Activated naive CD8-positive, alpha-beta T cell treated with anti-CD3 and anti-CD28 coated beads, Interleukin-2, amount 50 U/mL, for 24 hours (primary cell): ENCODE measurements at regions not wholly inside any gene's neighbourhood (a gene's known extent, or its start where the extent isn't known, plus 50 kb on each side); places are given as distances from the start of the nearest gene placed in this dataset.
"Not testable (repeated sequence)": the region's sequence is repeated elsewhere in the genome, so short reads cannot be mapped to it uniquely, and the experiment has no call there.

Experiments
- ATAC-seq: fragments of 150-1000 bp; cut with Tn5 transposase; one replicate; pipeline ENCODE4 v1.10.0; 2021
- DNase-seq: peaks from one replicate; pipeline ENCODE4 v3.0.0; 2021
- H3K27ac Mint-ChIP-seq: one replicate; pipeline ENCODE4 v1.8.0; 2021; ENCODE audit warnings: mild to moderate bottlenecking, mixed read lengths
- H3K27me3 Mint-ChIP-seq: one replicate; pipeline ENCODE4 v1.8.0; 2021; ENCODE audit warnings: mixed read lengths
- H3K36me3 Mint-ChIP-seq: one replicate; pipeline ENCODE4 v1.8.0; 2021; ENCODE audit warnings: low read depth, mixed read lengths
- H3K4me1 Mint-ChIP-seq: one replicate; pipeline ENCODE4 v1.8.0; 2021; ENCODE audit warnings: mixed read lengths
- H3K4me3 Mint-ChIP-seq: one replicate; pipeline ENCODE4 v1.8.0; 2021; ENCODE audit warnings: mild to moderate bottlenecking, moderate library complexity, mixed read lengths
- H3K9me3 Mint-ChIP-seq: one replicate; pipeline ENCODE4 v1.8.0; 2021; ENCODE audit warnings: mixed read lengths

GRCh38 chr12:124478416-124478815, 89.0 kb downstream of the NCOR2 start:
- peaks cover 50% of the 10 kb centered on the region for H3K36me3 Mint-ChIP-seq
- H3K9me3 Mint-ChIP-seq, result peaks cover 9% of the 10 kb centered on the region
- H3K4me1 Mint-ChIP-seq, result peaks cover 37% of the 10 kb centered on the region
- DNase-seq (no peak), ATAC-seq (no peak)
- no peak overlapping the region for H3K4me3 Mint-ChIP-seq
- peak overlapping the region; percentile 4 for H3K27ac Mint-ChIP-seq
- no peaks in the 10 kb centered on the region for H3K27me3 Mint-ChIP-seq

DNA sequence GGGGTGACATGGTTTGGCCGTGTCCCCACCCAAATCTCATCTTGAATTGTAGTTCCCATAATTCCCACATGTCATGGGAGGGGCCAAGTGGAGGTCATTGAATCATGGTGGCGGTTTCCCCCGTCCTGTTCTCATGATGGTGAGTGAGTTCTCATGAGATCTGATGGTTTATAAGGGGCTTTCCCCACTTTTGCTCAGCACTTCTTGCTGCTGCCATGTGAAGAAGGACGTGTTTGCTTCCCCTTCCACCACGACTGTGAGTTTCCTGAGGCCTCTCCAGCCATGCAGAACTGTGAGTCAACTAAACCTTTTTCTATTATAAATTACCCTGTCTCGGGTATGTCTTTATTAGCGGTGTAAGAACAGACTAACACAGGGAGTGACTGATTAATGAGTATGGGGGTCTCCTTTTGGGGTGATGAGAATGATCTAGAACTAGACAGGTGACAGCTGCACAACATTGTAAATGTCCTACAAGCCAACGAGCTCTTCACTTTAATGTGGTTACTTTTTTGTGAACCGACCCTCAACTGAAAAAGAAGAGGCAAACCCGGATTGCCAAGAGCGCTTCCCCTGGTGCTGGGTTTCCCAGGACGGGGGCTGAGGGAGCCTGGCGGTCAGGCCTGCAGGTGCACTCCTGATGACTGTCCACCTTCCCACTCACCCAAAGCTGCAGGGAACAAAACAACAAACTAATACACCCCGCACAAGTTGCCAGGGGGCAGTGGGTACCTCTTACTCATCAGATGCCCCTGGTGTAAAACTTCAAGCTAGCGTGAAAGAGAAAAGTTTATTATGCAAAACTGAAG, 90.1 kb downstream of the NCOR2 start:
- DNase-seq (no peak), ATAC-seq (no peak)
- H3K36me3 Mint-ChIP-seq, result peaks cover 61% of the 10 kb centered on the region
- H3K27me3 Mint-ChIP-seq, result no peaks in the 10 kb centered on the region
- peaks cover 37% of the 10 kb centered on the region for H3K4me1 Mint-ChIP-seq
- H3K9me3 Mint-ChIP-seq, result peaks cover 10% of the 10 kb centered on the region
- no peak overlapping the region for H3K27ac Mint-ChIP-seq
- H3K4me3 Mint-ChIP-seq, result no peak overlapping the region

GRCh38 chr12:124476011-124476400, 91.4 kb downstream of the NCOR2 start:
- H3K27ac Mint-ChIP-seq, result no peak overlapping the region
- no peaks in the 10 kb centered on the region for H3K27me3 Mint-ChIP-seq
- ATAC-seq (no peak), DNase-seq (no peak)
- H3K9me3 Mint-ChIP-seq, result peaks cover 10% of the 10 kb centered on the region
- no peak overlapping the region for H3K4me3 Mint-ChIP-seq
- H3K36me3 Mint-ChIP-seq, result peaks cover 66% of the 10 kb centered on the region
- peaks cover 32% of the 10 kb centered on the region for H3K4me1 Mint-ChIP-seq

DNA sequence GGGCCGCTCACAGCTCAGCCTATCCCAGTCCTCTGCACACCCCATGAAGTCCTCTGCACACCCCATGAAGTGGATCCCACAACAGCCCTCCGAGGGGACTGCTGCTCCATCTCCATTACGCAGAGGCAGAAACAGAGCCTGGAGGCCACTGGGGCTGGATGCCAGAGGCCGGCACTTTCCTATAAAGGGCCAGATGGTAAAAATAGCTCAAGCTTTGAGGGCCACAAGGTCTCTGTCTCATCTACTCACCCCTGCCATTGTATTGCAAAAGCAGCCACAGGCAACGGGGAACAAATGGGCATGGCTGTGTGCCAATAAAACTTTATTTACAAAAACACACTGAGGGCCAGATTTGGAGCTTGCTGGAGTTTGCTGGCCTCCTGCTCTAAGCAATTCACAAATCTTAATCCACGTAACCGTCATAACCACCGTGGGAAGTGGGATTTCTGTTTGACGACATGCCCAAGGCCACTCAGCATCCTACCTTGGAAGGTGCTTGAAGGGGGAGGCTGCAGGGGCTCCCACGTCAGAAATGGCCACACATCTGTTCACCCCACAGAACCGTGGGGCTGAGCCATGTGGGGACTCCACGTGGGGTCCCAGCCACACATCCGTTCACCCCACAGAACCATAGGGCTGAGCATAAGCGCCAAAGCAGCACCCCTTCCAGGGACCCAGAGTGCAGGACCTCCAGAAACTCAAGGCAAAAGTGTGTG, 92.0 kb downstream of the NCOR2 start:
- peaks cover 10% of the 10 kb centered on the region for H3K9me3 Mint-ChIP-seq
- H3K36me3 Mint-ChIP-seq, result peaks cover 68% of the 10 kb centered on the region
- no peak for ATAC-seq
- H3K4me3 Mint-ChIP-seq, result no peak overlapping the region
- no peaks in the 10 kb centered on the region for H3K27me3 Mint-ChIP-seq
- no peak for DNase-seq
- peaks cover 28% of the 10 kb centered on the region for H3K4me1 Mint-ChIP-seq
- H3K27ac Mint-ChIP-seq, result no peak overlapping the region

DNA sequence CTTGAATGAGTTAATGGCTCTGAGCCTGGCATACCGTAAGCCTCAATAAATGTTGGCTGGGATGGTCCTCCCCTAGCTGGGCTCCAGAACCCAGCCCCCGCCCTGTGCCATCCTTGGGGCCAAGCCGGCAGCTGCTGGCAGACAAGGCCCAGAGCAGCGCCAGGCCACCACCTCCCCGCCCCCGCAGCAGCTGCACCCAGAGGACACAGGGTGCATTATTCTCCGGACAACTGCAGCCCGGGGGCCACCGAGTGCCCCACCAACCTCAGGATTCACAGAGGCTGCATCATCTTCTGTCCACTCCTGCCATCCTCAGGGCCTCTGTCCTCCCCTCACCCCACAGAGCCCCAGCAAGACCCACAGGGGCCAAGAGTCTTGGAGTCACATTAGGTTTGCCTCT, 92.7 kb downstream of the NCOR2 start:
- no peak overlapping the region for H3K27ac Mint-ChIP-seq
- H3K4me3 Mint-ChIP-seq, result no peak overlapping the region
- peaks cover 26% of the 10 kb centered on the region for H3K4me1 Mint-ChIP-seq
- peaks cover 14% of the 10 kb centered on the region for H3K9me3 Mint-ChIP-seq
- peaks cover 75% of the 10 kb centered on the region for H3K36me3 Mint-ChIP-seq
- H3K27me3 Mint-ChIP-seq, result no peaks in the 10 kb centered on the region
- ATAC-seq (no peak), DNase-seq (no peak)

GRCh38 chr12:124472690-124473279, 94.6 kb downstream of the NCOR2 start:
- no peak overlapping the region for H3K27ac Mint-ChIP-seq
- no peak for ATAC-seq
- no peak for DNase-seq
- no peak overlapping the region for H3K4me3 Mint-ChIP-seq
- H3K9me3 Mint-ChIP-seq, result peaks cover 14% of the 10 kb centered on the region
- no peaks in the 10 kb centered on the region for H3K27me3 Mint-ChIP-seq
- H3K36me3 Mint-ChIP-seq, result peaks cover 68% of the 10 kb centered on the region
- H3K4me1 Mint-ChIP-seq, result peaks cover 13% of the 10 kb centered on the region

- no peak for ATAC-seq
- Mint-ChIP-seq H3K27ac (no peak overlapping the region), H3K36me3 (peaks cover 58% of the 10 kb centered on the region), H3K9me3 (peaks cover 14% of the 10 kb centered on the region), H3K27me3 (no peaks in the 10 kb centered on the region), H3K4me3 (no peak overlapping the region), H3K4me1 (peaks cover 5% of the 10 kb centered on the region)
- no peak for DNase-seq
These were observed 95.6 kb downstream of the NCOR2 start for GRCh38 chr12:124471828-124472227.

- peaks cover 53% of the 10 kb centered on the region for H3K36me3 Mint-ChIP-seq
- no peaks in the 10 kb centered on the region for H3K27me3 Mint-ChIP-seq
- H3K4me3 Mint-ChIP-seq, result no peak overlapping the region
- no peak overlapping the region for H3K27ac Mint-ChIP-seq
- DNase-seq (no peak), ATAC-seq (no peak)
- peaks cover 15% of the 10 kb centered on the region for H3K4me1 Mint-ChIP-seq
- peaks cover 14% of the 10 kb centered on the region for H3K9me3 Mint-ChIP-seq
These were observed 96.6 kb downstream of the NCOR2 start for GRCh38 chr12:124470806-124471205.

DNA sequence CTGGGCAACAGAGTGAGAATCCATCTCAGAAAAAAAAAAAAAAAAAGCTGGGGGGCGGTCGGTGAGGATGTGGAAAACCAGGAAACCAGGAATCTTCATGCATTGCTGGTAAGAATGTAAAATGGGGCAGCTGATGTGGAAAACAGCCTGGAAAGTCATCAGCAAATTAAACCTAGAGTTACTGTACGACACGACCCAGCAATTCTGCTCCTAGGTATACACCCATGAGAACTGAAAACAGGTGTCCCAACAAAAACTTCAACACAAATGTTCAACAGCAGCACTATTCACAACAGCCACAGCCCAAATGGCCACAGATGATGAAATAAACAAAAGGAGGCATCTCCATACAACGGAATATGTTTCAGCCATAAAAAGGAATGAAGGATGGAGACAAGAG, 97.3 kb downstream of the NCOR2 start:
- no peak overlapping the region for H3K4me3 Mint-ChIP-seq

DNA sequence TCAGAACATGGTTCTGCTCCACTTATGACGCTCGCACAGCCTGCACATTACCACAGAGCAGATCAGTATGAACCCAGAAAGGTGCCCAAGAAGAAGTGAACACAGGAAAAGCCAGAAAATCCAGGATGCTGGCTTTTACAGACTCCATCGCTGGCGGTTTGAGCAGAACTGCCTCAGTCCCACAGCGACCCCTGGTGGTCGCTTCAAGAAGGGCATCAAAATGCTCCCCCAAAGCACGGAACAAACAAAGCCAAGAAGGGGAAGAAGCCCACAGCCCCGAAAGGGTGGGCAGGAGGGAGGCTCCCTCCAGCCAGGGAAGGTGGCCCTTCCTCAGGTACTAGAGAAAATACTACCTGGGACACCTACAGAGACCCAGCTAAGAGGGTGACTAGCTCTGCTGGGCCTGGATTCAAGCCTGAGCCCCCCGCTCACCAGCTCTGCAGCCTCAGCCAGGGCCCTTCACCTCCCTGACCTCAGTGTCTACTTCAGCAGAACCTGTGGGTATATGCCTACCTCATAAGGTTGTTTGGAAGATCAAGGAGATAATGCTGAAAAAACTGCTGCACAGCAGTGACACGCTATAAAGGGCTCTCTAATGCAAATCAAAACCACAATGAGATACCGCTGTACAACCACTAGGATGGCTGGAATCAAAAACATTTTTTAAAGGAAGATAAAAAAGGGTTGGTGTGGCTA, 98.1 kb downstream of the NCOR2 start:
- Mint-ChIP-seq H3K4me3 (no peak overlapping the region), H3K36me3 (peaks cover 65% of the 10 kb centered on the region), H3K4me1 (peaks cover 26% of the 10 kb centered on the region), H3K27me3 (no peaks in the 10 kb centered on the region), H3K9me3 (peaks cover 18% of the 10 kb centered on the region), H3K27ac (no peak overlapping the region)
- no peak for ATAC-seq
- peak; percentile 39 for DNase-seq

More for the DNA sequence above, 97.3 kb downstream of the NCOR2 start:
- DNase-seq, result no peak
- H3K27ac Mint-ChIP-seq, result no peak overlapping the region
- peaks cover 14% of the 10 kb centered on the region for H3K9me3 Mint-ChIP-seq
- H3K36me3 Mint-ChIP-seq, result peaks cover 59% of the 10 kb centered on the region
- ATAC-seq, result no peak
- H3K4me1 Mint-ChIP-seq, result peaks cover 19% of the 10 kb centered on the region
- H3K27me3 Mint-ChIP-seq, result no peaks in the 10 kb centered on the region

DNA sequence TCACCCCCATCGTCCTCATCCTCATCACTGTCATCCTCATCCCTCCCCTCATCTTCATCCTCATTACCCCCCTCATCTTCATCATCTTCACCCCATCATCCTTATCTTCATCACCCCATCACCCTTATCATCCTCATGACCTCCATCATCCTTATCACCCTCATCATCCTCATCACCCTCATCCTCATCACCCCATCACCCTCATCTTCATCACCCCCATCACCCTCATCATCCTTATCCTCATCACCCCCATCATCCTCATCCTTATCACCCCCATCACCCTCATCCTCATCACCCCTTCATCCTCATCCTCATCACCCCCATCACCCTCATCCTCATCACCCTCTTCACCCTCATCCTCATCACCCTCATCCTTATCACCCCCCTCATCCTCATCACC, 99.9 kb downstream of the NCOR2 start:
- DNase-seq, H3K27ac Mint-ChIP-seq: not testable (repeated sequence)
- H3K36me3 Mint-ChIP-seq, result peaks cover 57% of the 10 kb centered on the region

GRCh38 chr12:124466216-124467128, 100.9 kb downstream of the NCOR2 start:
- peaks cover 42% of the 10 kb centered on the region for H3K4me1 Mint-ChIP-seq
- H3K4me3 Mint-ChIP-seq, result peak overlapping the region; percentile 55
- ATAC-seq (peak; percentile 99), DNase-seq (peak; percentile 88)
- peak overlapping the region; percentile 77 for H3K27ac Mint-ChIP-seq
- H3K9me3 Mint-ChIP-seq, result peaks cover 8% of the 10 kb centered on the region
- peaks cover 54% of the 10 kb centered on the region for H3K36me3 Mint-ChIP-seq
- H3K27me3 Mint-ChIP-seq, result no peaks in the 10 kb centered on the region

More for the DNA sequence above, 99.9 kb downstream of the NCOR2 start:
- H3K27me3 Mint-ChIP-seq, H3K4me3 Mint-ChIP-seq, ATAC-seq, H3K9me3 Mint-ChIP-seq: not testable (repeated sequence)
- H3K4me1 Mint-ChIP-seq, result peaks cover 39% of the 10 kb centered on the region

GRCh38 chr12:124465473-124465872, 101.9 kb downstream of the NCOR2 start:
- Mint-ChIP-seq H3K27me3 (no peaks in the 10 kb centered on the region), H3K4me1 (peaks cover 42% of the 10 kb centered on the region), H3K4me3 (peak overlapping the region; percentile 55), H3K36me3 (peaks cover 50% of the 10 kb centered on the region), H3K9me3 (peaks cover 7% of the 10 kb centered on the region), H3K27ac (peak overlapping the region; percentile 77)
- no peak for ATAC-seq
- DNase-seq, result no peak
